ENCODE measurements at regions not wholly inside any gene's neighbourhood (a gene's known extent, or its start where the extent isn't known, plus 50 kb on each side); places are given as distances from the start of the nearest gene placed in this dataset.

- Mint-ChIP-seq H3K4me3 (ENCODE audit: unreplicated experiment) (no peak overlapping the region), H3K4me1 (ENCODE audit: insufficient read depth, unreplicated experiment) (peaks cover 4% of the 10 kb centered on the region), H3K36me3 (ENCODE audit: insufficient read depth, unreplicated experiment) (no peaks in the 10 kb centered on the region), H3K27me3 (ENCODE audit: insufficient read depth, unreplicated experiment) (no peaks in the 10 kb centered on the region), H3K27ac (ENCODE audit: low read depth, unreplicated experiment) (no peak overlapping the region), H3K9me3 (ENCODE audit: unreplicated experiment) (peaks cover 9% of the 10 kb centered on the region)
- no TSS peak for BruUV-seq (replicated peaks)
- POLR2A ChIA-PET, result no interaction called here
- intact Hi-C loops (cut with micrococcal nuclease), result no loop called here
- CTCF ChIA-PET, result interaction anchor here (0.7 kb wide), 2 partner anchors 34 to 262 kb away, joined by 3 read pairs; no protein-coding TSS in a partner anchor
- TF ChIP-seq CTCF (IDR thresholded peaks at IDR 0.05; ENCODE audit: unreplicated experiment), result no peak
- no peak for DNase-seq (ENCODE audit: unreplicated experiment)
These were observed 115.8 kb upstream of the IGSF10 start for GRCh38 chr3:151576511-151577137.

GRCh38 chr3:151568184-151568583, 107.3 kb upstream of the IGSF10 start:
- ChIA-PET CTCF (interaction anchor here (0.6 to 0.8 kb wide), 2 partner anchors 46 to 101 kb away, joined by 3 read pairs; no protein-coding TSS in a partner anchor), POLR2A (no interaction called here)
- TF ChIP-seq CTCF (IDR thresholded peaks at IDR 0.05; ENCODE audit: unreplicated experiment), result no peak
- DNase-seq (ENCODE audit: unreplicated experiment), result no peak
- Mint-ChIP-seq H3K27me3 (ENCODE audit: insufficient read depth, unreplicated experiment) (no peaks in the 10 kb centered on the region), H3K27ac (ENCODE audit: low read depth, unreplicated experiment) (no peak overlapping the region), H3K4me3 (ENCODE audit: unreplicated experiment) (no peak overlapping the region), H3K4me1 (ENCODE audit: insufficient read depth, unreplicated experiment) (no peaks in the 10 kb centered on the region), H3K9me3 (ENCODE audit: unreplicated experiment) (peaks cover 9% of the 10 kb centered on the region), H3K36me3 (ENCODE audit: insufficient read depth, unreplicated experiment) (no peaks in the 10 kb centered on the region)
- intact Hi-C loops (cut with micrococcal nuclease), result no loop called here
- no TSS peak for BruUV-seq (replicated peaks)

GRCh38 chr3:151567477-151567876, 106.6 kb upstream of the IGSF10 start:
- BruUV-seq (replicated peaks), result no TSS peak
- POLR2A ChIA-PET, result no interaction called here

GRCh38 chr3:151564261-151564660, 103.4 kb upstream of the IGSF10 start:
- Mint-ChIP-seq H3K4me3 (ENCODE audit: unreplicated experiment) (no peak overlapping the region), H3K36me3 (ENCODE audit: insufficient read depth, unreplicated experiment) (no peaks in the 10 kb centered on the region), H3K27ac (ENCODE audit: low read depth, unreplicated experiment) (no peak overlapping the region), H3K4me1 (ENCODE audit: insufficient read depth, unreplicated experiment) (no peaks in the 10 kb centered on the region), H3K9me3 (ENCODE audit: unreplicated experiment) (no peaks in the 10 kb centered on the region), H3K27me3 (ENCODE audit: insufficient read depth, unreplicated experiment) (no peaks in the 10 kb centered on the region)
- no peak for DNase-seq (ENCODE audit: unreplicated experiment)
- POLR2A ChIA-PET, result no interaction called here
- no TSS peak for BruUV-seq (replicated peaks)
- CTCF ChIA-PET, result no interaction called here
- intact Hi-C loops (cut with micrococcal nuclease), result no loop called here
- TF ChIP-seq CTCF (IDR thresholded peaks at IDR 0.05; ENCODE audit: unreplicated experiment), result no peak

More at GRCh38 chr3:151567477-151567876, 106.6 kb upstream of the IGSF10 start:
- H3K27ac Mint-ChIP-seq (ENCODE audit: low read depth, unreplicated experiment), result no peak overlapping the region
- CTCF ChIA-PET, result no interaction called here
- H3K4me1 Mint-ChIP-seq (ENCODE audit: insufficient read depth, unreplicated experiment), result no peaks in the 10 kb centered on the region
- DNase-seq (ENCODE audit: unreplicated experiment), result no peak
- H3K9me3 Mint-ChIP-seq (ENCODE audit: unreplicated experiment), result peaks cover 4% of the 10 kb centered on the region
- no peaks in the 10 kb centered on the region for H3K36me3 Mint-ChIP-seq (ENCODE audit: insufficient read depth, unreplicated experiment)
- H3K27me3 Mint-ChIP-seq (ENCODE audit: insufficient read depth, unreplicated experiment), result no peaks in the 10 kb centered on the region
- intact Hi-C loops (cut with micrococcal nuclease), result no loop called here
- no peak for TF ChIP-seq CTCF (IDR thresholded peaks at IDR 0.05; ENCODE audit: unreplicated experiment)
- no peak overlapping the region for H3K4me3 Mint-ChIP-seq (ENCODE audit: unreplicated experiment)

Data from MCF 10A (cell line).